ENCODE measurements at regions not wholly inside any gene's neighbourhood (a gene's known extent, or its start where the extent isn't known, plus 50 kb on each side); places are given as distances from the start of the nearest gene placed in this dataset.

GRCh38 chr20:7660165-7660564 lies 280.1 kb downstream of the HAO1 start:
- no peak for TF ChIP-seq CTCF (IDR thresholded peaks at IDR 0.05)
- TF ChIP-seq EP300 (IDR thresholded peaks at IDR 0.05): no peak

All from tibial nerve (tissue), 4 donors.